Renal cortical epithelial cell (primary cell): ENCODE measurements at regions not wholly inside any gene's neighbourhood (a gene's known extent, or its start where the extent isn't known, plus 50 kb on each side); places are given as distances from the start of the nearest gene placed in this dataset.
"Not testable (repeated sequence)": the region's sequence is repeated elsewhere in the genome, so short reads cannot be mapped to it uniquely, and the experiment has no call there.

Experiments
- DNase-seq: peaks from one replicate; pipeline ENCODE4 v3.0.0-alpha.2; 2011; ENCODE audit warnings: low read depth

- DNase-seq = no peak
Measured at GRCh38 chr2:176763851-176764404, 448.7 kb upstream of the HNRNPA3 start.

- DNase-seq = no peak
Measured at GRCh38 chr2:176764921-176765320, 447.7 kb upstream of the HNRNPA3 start.

DNA sequence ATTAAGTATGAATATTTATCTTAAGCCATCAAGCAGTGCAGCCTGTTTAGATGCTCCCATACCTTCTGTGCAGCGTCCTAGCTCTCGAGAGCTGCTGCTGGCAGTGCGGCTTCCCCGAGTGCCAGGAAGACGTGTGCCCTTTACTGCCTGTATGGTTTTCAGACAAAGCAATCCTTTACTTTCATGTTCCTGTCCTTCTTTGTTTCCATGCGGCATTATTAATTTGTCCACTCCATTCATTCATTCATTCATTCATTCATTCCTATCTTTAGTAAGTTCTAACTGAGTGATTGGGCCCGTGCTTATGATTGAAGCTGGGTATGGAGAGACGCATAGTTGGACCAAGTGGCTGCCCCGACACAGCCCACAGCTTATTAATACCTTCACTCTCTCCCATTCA, 446.6 kb upstream of the HNRNPA3 start:
- DNase-seq = no peak

DNA sequence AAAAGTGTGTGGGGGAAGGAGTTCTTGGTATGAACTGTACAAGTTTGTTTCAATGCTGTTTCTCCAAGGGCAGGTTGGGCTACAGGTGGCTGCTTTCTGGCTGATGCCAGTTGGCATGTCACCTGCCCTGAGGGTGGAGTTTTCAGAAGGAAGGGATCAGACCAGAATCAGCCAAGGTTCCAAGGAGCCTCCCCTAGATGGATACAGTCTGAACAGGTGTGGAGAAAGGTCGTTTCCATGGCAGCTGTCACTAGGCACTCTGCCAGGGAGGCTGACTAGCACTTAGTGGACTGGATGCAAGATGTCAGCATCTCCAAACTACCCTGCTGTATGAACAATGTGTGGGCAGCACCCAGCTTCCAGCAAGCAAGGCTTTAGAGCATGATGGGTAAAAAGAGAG, 444.4 kb upstream of the HNRNPA3 start:
- peak; percentile 53 for DNase-seq

GRCh38 chr2:176769021-176769420, 443.6 kb upstream of the HNRNPA3 start:
- no peak for DNase-seq

DNA sequence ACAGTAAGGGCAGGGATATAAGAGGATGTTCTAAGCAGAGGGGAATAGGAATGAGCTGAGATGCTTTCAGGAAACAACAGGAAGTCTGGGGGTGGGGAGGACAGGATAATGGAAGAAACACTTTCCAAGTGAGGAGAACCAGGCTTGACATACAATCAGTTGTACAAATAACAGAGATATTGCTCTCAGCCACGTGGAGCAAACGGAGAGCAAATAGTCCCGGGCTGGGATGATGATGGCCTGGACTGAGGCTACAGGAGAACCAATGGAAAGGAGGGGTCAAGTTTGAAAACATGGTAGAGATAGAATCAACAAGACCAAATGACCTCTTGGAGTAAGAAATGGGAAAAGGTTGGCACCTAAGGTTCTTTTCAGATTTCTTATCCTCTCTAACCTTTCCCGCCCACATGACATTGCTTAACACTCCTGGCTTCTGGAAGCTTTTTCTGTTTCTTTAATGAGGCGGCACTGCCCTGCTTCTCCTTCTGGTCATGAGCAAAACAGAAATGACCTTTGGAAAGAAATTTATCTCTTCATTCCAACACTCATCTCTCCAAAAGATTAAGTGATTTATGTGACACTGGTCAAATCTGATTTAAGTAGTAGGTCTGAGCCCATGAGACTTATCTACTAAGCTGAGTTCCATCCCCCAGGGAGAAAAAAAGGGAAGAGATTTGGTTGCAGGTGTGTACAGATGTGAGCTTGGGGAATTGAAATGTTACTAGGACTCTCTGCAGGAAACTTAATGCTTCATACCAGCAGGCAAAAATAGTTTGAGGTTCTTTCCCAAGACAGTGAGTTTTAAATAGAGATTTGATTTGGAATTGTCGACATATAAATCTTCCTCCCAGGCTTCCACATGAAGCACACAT, 442.9 kb upstream of the HNRNPA3 start:
- no peak for DNase-seq

DNA sequence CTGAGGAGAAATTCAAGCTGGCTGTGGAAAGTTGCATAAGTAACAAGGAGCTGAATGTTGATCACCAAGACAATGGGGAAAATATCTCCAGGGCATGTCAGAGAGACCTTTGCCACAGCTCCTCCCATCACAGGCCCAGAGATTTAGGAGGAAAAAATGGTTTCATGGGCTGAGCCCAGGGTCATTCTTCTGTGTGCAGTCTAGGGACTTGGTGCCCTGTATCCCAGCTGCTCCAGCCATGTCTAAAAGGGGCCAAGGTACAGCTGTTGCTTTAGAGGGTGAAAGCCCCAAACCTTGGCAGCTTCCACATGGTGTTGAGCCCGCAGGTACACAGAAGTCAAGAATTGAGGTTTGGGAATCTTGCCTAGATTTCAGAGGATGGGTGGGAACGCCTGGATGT, 439.8 kb upstream of the HNRNPA3 start:
- no peak for DNase-seq

DNA sequence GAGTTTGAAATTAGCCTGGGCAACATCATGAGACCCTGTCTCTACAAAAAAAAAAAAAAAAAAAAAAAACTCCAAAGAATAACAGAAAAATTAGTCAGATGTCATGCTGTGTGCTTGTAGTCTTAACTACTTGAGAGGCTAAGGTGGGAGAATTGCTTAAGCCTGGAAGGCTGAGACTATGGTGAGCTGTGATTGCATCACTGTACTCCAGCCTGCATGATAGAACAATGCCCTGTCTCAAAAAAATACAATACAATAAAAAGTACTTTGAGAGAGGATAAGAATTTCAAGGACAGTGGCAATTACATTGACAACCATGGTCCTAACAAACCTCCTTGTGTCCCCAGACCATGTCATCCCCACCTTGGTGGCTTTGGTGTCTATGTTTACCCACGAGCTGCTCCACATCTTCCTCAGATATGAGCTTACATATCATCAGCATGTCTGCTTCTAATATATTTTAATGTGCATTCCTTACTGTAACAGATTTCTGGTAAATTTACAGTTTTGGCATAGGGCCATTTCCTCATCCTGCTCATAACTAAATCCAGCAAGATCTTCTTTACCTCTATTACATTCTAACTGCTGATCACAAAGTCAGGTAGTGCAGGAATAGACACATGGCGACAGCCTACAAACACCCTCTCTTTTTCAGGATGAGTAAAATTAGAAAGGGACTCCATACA, 437.7 kb upstream of the HNRNPA3 start:
- peak; percentile 42 for DNase-seq

- no peak for DNase-seq
Measured at GRCh38 chr2:176777262-176777661, 435.3 kb upstream of the HNRNPA3 start.

DNA sequence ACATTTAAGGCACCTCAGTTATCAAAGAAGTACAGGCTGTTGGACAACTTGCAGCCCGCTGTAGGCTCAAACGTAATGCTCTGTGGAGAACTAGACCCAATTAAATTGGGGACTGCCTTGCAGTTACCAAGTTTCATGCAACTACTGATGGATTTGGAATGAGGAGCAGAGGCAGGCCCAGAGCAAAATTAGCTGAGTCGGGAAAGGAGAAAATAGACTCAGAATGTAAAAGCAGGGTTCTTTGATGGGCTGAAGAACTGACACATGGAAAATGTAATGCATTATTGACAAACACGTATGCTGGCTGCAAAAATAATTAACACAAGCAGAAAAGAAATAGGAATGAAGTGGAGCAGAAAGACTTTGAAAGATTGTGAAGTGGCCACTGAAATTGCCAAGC, 432.7 kb upstream of the HNRNPA3 start:
- DNase-seq = no peak

DNA sequence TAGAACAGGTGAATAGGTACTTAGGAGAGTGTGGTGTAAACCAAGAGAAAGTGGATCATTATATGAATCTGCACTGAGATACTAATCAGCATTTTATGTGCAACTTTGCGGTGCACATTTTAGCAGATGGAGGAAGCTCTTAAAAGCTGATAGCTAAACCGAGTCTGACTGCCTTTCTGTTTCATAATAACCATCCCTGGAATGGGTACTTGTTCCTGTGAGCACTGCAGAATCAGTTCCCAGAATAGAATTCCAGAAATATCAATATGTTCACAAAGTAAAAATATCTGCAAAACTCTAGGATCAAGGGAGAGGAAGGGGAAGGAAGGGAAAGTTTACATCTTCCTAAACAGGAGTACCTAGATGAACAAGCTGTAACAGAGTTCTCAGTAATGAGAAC, 432.2 kb upstream of the HNRNPA3 start:
- DNase-seq = no peak

- no peak for DNase-seq
Measured at GRCh38 chr2:176781570-176782217, 430.9 kb upstream of the HNRNPA3 start.

GRCh38 chr2:176784633-176785200, 427.9 kb upstream of the HNRNPA3 start:
- no peak for DNase-seq

- DNase-seq = no peak
Measured at GRCh38 chr2:176789751-176790150, 422.8 kb upstream of the HNRNPA3 start.

GRCh38 chr2:176790468-176790867, 422.1 kb upstream of the HNRNPA3 start:
- no peak for DNase-seq

DNA sequence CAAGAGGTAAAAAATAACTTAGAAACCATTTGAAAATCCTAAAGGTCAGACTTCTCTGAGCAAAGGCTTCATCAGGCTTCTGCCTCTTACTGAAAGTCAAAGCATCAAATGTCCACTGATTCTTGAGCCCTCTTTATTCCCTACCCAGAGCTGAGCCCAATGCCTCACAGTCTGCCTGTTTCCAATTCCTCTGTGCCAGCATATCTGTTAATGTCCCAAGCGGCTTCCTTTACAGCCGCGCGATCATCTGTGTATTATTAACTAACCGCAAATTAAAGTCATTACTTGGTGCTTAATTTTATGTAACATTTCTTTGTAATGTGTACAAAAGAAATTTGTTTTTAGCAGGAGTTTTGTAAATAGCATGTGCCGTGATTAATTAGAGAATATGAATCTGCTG, 418.8 kb upstream of the HNRNPA3 start:
- DNase-seq = peak; percentile 33

GRCh38 chr2:176794392-176794791, 418.2 kb upstream of the HNRNPA3 start:
- DNase-seq = peak; percentile 23

GRCh38 chr2:176795823-176796222, 416.8 kb upstream of the HNRNPA3 start:
- DNase-seq = no peak

- not testable (repeated sequence) for DNase-seq
Measured at GRCh38 chr2:176796677-176797076, 415.9 kb upstream of the HNRNPA3 start.

DNA sequence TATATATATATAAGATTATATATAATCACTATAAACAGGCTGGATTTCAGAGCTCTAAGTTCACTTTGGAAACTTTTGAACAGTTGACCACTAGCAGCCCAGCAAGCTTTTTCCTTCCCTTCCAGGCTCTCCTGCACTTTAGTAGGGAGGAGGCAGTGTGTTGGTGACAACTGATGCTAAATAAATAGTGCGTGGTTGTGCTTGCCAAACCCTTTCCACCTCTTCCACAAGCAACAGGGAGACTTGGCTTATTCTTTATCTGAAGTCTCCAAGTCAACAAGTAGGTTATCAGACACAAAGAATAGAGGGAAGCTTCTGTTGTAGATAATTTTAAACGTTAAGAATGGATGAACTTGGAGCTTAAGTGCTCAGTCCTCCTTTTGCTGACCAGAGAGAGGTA, 408.2 kb upstream of the HNRNPA3 start:
- no peak for DNase-seq

DNA sequence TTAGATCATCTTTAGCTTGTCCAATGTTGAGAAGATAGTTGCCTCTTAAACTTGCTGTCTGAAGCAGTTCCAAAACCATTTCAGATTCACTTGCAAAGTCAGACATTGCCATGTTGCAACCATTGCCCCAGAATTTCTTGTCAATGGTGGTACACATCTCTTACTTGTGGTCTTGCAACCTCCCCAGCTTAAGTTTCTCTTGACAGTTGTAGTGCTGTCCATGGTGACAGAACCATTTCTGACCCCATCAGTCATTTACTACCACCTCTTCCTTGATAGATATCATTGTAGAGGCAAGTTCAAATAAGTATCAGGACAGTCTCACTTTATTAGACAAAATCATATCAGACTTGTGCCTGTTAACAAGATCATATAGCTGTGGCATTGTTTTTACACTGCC, 407.2 kb upstream of the HNRNPA3 start:
- DNase-seq = no peak

DNA sequence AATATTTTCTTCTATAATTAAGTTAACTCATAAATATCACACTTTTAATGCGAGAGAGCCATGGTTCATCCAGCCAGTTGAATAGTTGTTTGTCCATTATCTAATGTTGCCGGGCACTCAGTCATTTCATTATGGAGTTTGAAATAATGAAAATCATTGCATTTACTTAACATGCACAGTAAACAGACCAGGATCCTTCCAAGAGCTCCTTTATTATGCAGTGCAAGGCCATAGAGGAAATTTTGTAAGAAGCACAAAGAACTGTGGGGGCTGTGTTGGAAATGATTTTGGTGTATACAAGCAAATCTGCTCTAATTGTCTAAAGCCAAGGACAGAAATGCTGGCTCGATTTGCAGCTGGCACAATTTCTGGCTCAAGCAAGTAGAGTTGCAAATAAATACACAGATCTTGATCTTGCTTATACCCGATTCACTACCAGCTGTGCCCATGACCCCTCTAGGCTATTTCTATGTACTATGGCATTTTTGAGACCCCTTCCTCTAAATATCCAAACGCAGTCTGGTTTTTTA, 400.3 kb upstream of the HNRNPA3 start:
- DNase-seq = no peak
